PC-3 (cell line): ENCODE measurements at regions not wholly inside any gene's neighbourhood (a gene's known extent, or its start where the extent isn't known, plus 50 kb on each side); places are given as distances from the start of the nearest gene placed in this dataset.

Experiments used
- ATAC-seq: fragments of 200-7000 bp; cut with Tn5 transposase; 2 replicates; pipeline ENCODE4 v1.9.1; 2020; ENCODE audit warnings: mild to moderate bottlenecking, moderate library complexity
- BruUV-seq: library from RNA; stranded (reverse); fragments of 400-500 nt; replicated peaks from 2 replicates; lab custom pipeline; 2021; lab: Mats Ljungman, UMichigan
- CTCF ChIA-PET: fragments of 300-600 bp; sonication (Branson Sonifier 250); formaldehyde crosslinking; loops from one replicate; lab custom pipeline; 2022; ENCODE audit warnings: antibody characterized with exemption; lab: Charles Lee
- POLR2A ChIA-PET: fragments of 300-600 bp; sonication (Branson Sonifier 250); formaldehyde crosslinking; loops from one replicate; lab custom pipeline; 2022; ENCODE audit warnings: antibody characterized with exemption; ENCODE audit not compliant: unreplicated experiment; lab: Charles Lee
- DNase-seq: peaks from one replicate; pipeline ENCODE4 v3.0.0-alpha.2; 2015
- H2AFZ ChIP-seq: fragments of 300-600 bp; sonication (generic); 2 replicates; pipeline ENCODE4 v1.6.0; 2016; ENCODE audit warnings: antibody characterized with exemption, low read length
- H3F3A ChIP-seq: fragments of 300-600 bp; sonication (generic); one replicate; pipeline ENCODE4 v1.6.0; 2017; ENCODE audit warnings: antibody characterized with exemption, low read length, control low read depth, mild to moderate bottlenecking; ENCODE audit not compliant: unreplicated experiment
- H3K27ac ChIP-seq: fragments of 300-600 bp; sonication (generic); 2 replicates; pipeline ENCODE4 v1.5.1; 2016; ENCODE audit warnings: mild to moderate bottlenecking, low read length
- H3K27me3 ChIP-seq: fragments of 300-600 bp; sonication (generic); 2 replicates; pipeline ENCODE4 v1.6.1; 2016; ENCODE audit warnings: low read length, mixed read lengths
- H3K36me3 ChIP-seq: fragments of 300-600 bp; sonication (generic); 2 replicates; pipeline ENCODE4 v1.6.1; 2016; ENCODE audit warnings: low read depth, mixed run types, low read length, mixed read lengths
- H3K4me1 ChIP-seq: fragments of 300-600 bp; sonication (generic); 2 replicates; pipeline ENCODE4 v1.5.1; 2016; ENCODE audit warnings: low read length; ENCODE audit not compliant: insufficient read depth
- H3K4me2 ChIP-seq: fragments of 300-600 bp; sonication (generic); 2 replicates; pipeline ENCODE4 v1.6.0; 2016; ENCODE audit warnings: low read length
- H3K4me3 ChIP-seq: fragments of 300-600 bp; sonication (generic); 2 replicates; pipeline ENCODE4 v1.5.1; 2016; ENCODE audit warnings: mild to moderate bottlenecking, low read length, mixed read lengths
- H3K79me2 ChIP-seq: fragments of 300-600 bp; sonication (generic); 2 replicates; pipeline ENCODE4 v1.6.1; 2017; ENCODE audit warnings: low read length, mixed read lengths
- H3K9ac ChIP-seq: fragments of 300-600 bp; sonication (generic); 2 replicates; pipeline ENCODE4 v1.6.0; 2016; ENCODE audit warnings: mild to moderate bottlenecking, low read length
- H3K9me2 ChIP-seq: fragments of 300-600 bp; sonication (generic); replicated peaks from 2 replicates; pipeline ENCODE4 v1.6.1; 2016; ENCODE audit warnings: mixed run types, low read length, mixed read lengths
- H3K9me3 ChIP-seq: fragments of 300-600 bp; sonication (generic); 2 replicates; pipeline ENCODE4 v1.6.1; 2016; ENCODE audit warnings: low read length, mixed read lengths
- H4K20me1 ChIP-seq: fragments of 300-600 bp; sonication (generic); 2 replicates; pipeline ENCODE4 v1.6.1; 2016; ENCODE audit warnings: low read length, mixed read lengths
- CTCF ChIP-seq: fragments of 300-600 bp; sonication (generic); conservative IDR thresholded peaks from 2 replicates; pipeline ENCODE4 v1.5.1; 2017; ENCODE audit warnings: antibody characterized with exemption, low read depth, mild to moderate bottlenecking, low read length
- EZH2 ChIP-seq: fragments of 300-600 bp; sonication (generic); IDR thresholded peaks from one replicate; pipeline ENCODE4 v1.6.1; 2017; ENCODE audit warnings: antibody characterized with exemption, mild to moderate bottlenecking, low read length; ENCODE audit not compliant: unreplicated experiment
- EZH2phosphoT487 ChIP-seq: fragments of 300-600 bp; sonication (generic); IDR thresholded peaks from 2 replicates; pipeline ENCODE4 v1.6.1; 2018; ENCODE audit warnings: mild to moderate bottlenecking, antibody characterized with exemption, low read length, borderline replicate concordance
- intact Hi-C: fragments of 100-400 bp; cut with micrococcal nuclease; formaldehyde crosslinking; loops from 2 replicates; pipeline ENCODE4 v1.9.0; 2023

- Histone ChIP-seq H4K20me1 (no peaks in the 10 kb centered on the region), H3K79me2 (no peaks in the 10 kb centered on the region), H3K9ac (no peak overlapping the region), H3K4me2 (no peak overlapping the region), H3K27ac (no peak overlapping the region), H3K4me3 (no peak overlapping the region), H3K36me3 (no peaks in the 10 kb centered on the region), H3K27me3 (0 out of 2 replicates have a peak, but pooled peaks cover 3% of the 10 kb centered on the region), H3K9me2 (no peaks in the 10 kb centered on the region), H3K9me3 (no peaks in the 10 kb centered on the region), H2AFZ (no peak overlapping the region), H3F3A (no peaks in the 10 kb centered on the region), H3K4me1 (no peaks in the 10 kb centered on the region)
- intact Hi-C loops: no loop called here
- ChIA-PET POLR2A (no interaction called here), CTCF (no interaction called here)
- TF ChIP-seq EZH2phosphoT487 (no peak), EZH2 (no peak), CTCF (no peak)
- ATAC-seq (no peak), DNase-seq (no peak)
- BruUV-seq: no TSS peak
Measured at GRCh38 chr5:56703952-56704351, 111.4 kb upstream of the MAP3K1 start.

- Histone ChIP-seq H3K27ac (no peak overlapping the region), H3K4me1 (no peaks in the 10 kb centered on the region), H3K4me2 (no peak overlapping the region), H2AFZ (no peak overlapping the region), H3F3A (no peaks in the 10 kb centered on the region), H3K4me3 (no peak overlapping the region), H3K27me3 (0 out of 2 replicates have a peak, but pooled peaks cover 3% of the 10 kb centered on the region), H3K9ac (no peak overlapping the region), H3K79me2 (no peaks in the 10 kb centered on the region), H4K20me1 (no peaks in the 10 kb centered on the region), H3K36me3 (no peaks in the 10 kb centered on the region), H3K9me3 (no peaks in the 10 kb centered on the region), H3K9me2 (no peaks in the 10 kb centered on the region)
- TF ChIP-seq EZH2 (no peak), EZH2phosphoT487 (no peak), CTCF (no peak)
- ATAC-seq: no peak
- intact Hi-C loops: no loop called here
- no TSS peak for BruUV-seq
- ChIA-PET POLR2A (no interaction called here), CTCF (no interaction called here)
- DNase-seq: no peak
Measured at GRCh38 chr5:56700711-56701110, 114.6 kb upstream of the MAP3K1 start.

- no peak for DNase-seq
Measured at GRCh38 chr5:56699538-56699937, 115.8 kb upstream of the MAP3K1 start.

More at GRCh38 chr5:56699538-56699937, 115.8 kb upstream of the MAP3K1 start:
- BruUV-seq: no TSS peak
- Histone ChIP-seq H4K20me1 (no peaks in the 10 kb centered on the region), H3F3A (no peaks in the 10 kb centered on the region), H2AFZ (no peak overlapping the region), H3K79me2 (no peaks in the 10 kb centered on the region), H3K9ac (no peak overlapping the region), H3K4me1 (no peaks in the 10 kb centered on the region), H3K36me3 (no peaks in the 10 kb centered on the region), H3K4me2 (no peak overlapping the region), H3K9me2 (no peaks in the 10 kb centered on the region), H3K9me3 (no peaks in the 10 kb centered on the region), H3K27ac (no peak overlapping the region), H3K4me3 (no peak overlapping the region), H3K27me3 (0 out of 2 replicates have a peak, but pooled peaks cover 3% of the 10 kb centered on the region)
- intact Hi-C loops: no loop called here
- CTCF ChIA-PET: no interaction called here
- no peak for ATAC-seq
- TF ChIP-seq CTCF (no peak), EZH2phosphoT487 (no peak), EZH2 (no peak)
- POLR2A ChIA-PET: no interaction called here
